HepG2 (cell line): ENCODE measurements at regions not wholly inside any gene's neighbourhood (a gene's known extent, or its start where the extent isn't known, plus 50 kb on each side); places are given as distances from the start of the nearest gene placed in this dataset.

ENCODE experiments used
- EP300 ChIP-seq, 3 experiments: sonication (generic) in 1 of 3; formaldehyde crosslinking in 1 of 3; IDR thresholded peaks; 2 replicates each; pipeline versions ENCODE4 v1.5.1 to v1.6.1; 2011 to 2020; ENCODE audit warnings: low read depth in 2 of 3, low read length in 2 of 3, borderline replicate concordance in 1 of 3, improper control_type of control experiment in 1 of 3, mild to moderate bottlenecking in 1 of 3, missing genetic modification reagents in 1 of 3, moderate library complexity in 1 of 3
- GATAD2A ChIP-seq: IDR thresholded peaks from 2 replicates; pipeline ENCODE4 v1.6.1; 2016
- HNF1B ChIP-seq: sonication (generic); formaldehyde crosslinking; IDR thresholded peaks from 2 replicates; pipeline ENCODE4 v1.5.1; 2020; ENCODE audit warnings: mild to moderate bottlenecking, moderate library complexity, missing genetic modification reagents
- MED1 ChIP-seq: sonication (generic); formaldehyde crosslinking; IDR thresholded peaks from 2 replicates; pipeline ENCODE4 v1.4.0; 2020; ENCODE audit warnings: missing genetic modification reagents
- RNF219 ChIP-seq: sonication (generic); formaldehyde crosslinking; IDR thresholded peaks from 2 replicates; pipeline ENCODE4 v1.5.0; 2020; ENCODE audit warnings: mild to moderate bottlenecking, missing genetic modification reagents
- SALL1 ChIP-seq: sonication (generic); formaldehyde crosslinking; IDR thresholded peaks from 2 replicates; pipeline ENCODE4 v1.8.0; 2022; ENCODE audit warnings: mild to moderate bottlenecking, missing genetic modification reagents
- SMAD3 ChIP-seq: sonication (generic); formaldehyde crosslinking; IDR thresholded peaks from 2 replicates; pipeline ENCODE4 v1.4.0; 2020; ENCODE audit warnings: missing genetic modification reagents
- ZBTB3 ChIP-seq: sonication (generic); formaldehyde crosslinking; IDR thresholded peaks from 2 replicates; pipeline ENCODE4 v1.4.0; 2020; ENCODE audit warnings: low read depth, mild to moderate bottlenecking, moderate library complexity, missing genetic modification reagents, borderline replicate concordance
- ZBTB39 ChIP-seq: sonication (generic); formaldehyde crosslinking; IDR thresholded peaks from 2 replicates; pipeline ENCODE4 v1.5.0; 2020; ENCODE audit warnings: missing genetic modification reagents
- ZBTB40 ChIP-seq, 2 experiments: fragments of 450-650 bp in 1 of 2; sonication (generic) in 1 of 2; formaldehyde crosslinking in 1 of 2; IDR thresholded peaks; 2 replicates each; pipeline versions ENCODE4 v1.6.1 to v1.8.0; 2016 to 2022; ENCODE audit warnings: antibody characterized with exemption in 1 of 2, mild to moderate bottlenecking in 1 of 2, missing genetic modification reagents in 1 of 2
- ZNF20 ChIP-seq: sonication (generic); formaldehyde crosslinking; IDR thresholded peaks from 2 replicates; pipeline ENCODE4 v1.4.0; 2020; ENCODE audit warnings: mild to moderate bottlenecking, moderate library complexity, missing genetic modification reagents
- ZNF205 ChIP-seq: IDR thresholded peaks from 2 replicates; pipeline ENCODE4 v1.6.1; 2018; ENCODE audit warnings: missing biosample characterization, missing genetic modification reagents
- ZNF496 ChIP-seq: sonication (generic); formaldehyde crosslinking; IDR thresholded peaks from 2 replicates; pipeline ENCODE4 v1.8.1; 2023; ENCODE audit warnings: mild to moderate bottlenecking, moderate library complexity, missing genetic modification reagents; ENCODE audit not compliant: insufficient replicate concordance

- TF ChIP-seq ZBTB40 (IDR thresholded peaks at IDR 0.05), result no peak
- no peak for TF ChIP-seq ZBTB40 (CRISPR knock-in tag; IDR thresholded peaks at IDR 0.05)
- TF ChIP-seq ZBTB3 (CRISPR knock-in tag), result peak; percentile 28; the same call in 1 of the 2 replicates
- TF ChIP-seq ZNF496 (CRISPR knock-in tag), result no peak
- TF ChIP-seq EP300 (IDR thresholded peaks at IDR 0.05; ENCODE audit: low read depth in 2 of 2, low read length in 2 of 2), result peak in 1 of 2 experiments; percentile 27; a peak in 1 of 4 replicates
- TF ChIP-seq EP300 (CRISPR knock-in tag; IDR thresholded peaks at IDR 0.05; ENCODE audit: borderline replicate concordance), result 0 out of 2 replicates have a peak, but pooled peaks have one; percentile 21
- no peak for TF ChIP-seq ZBTB39 (CRISPR knock-in tag)
- TF ChIP-seq SALL1 (CRISPR knock-in tag), result peak; percentile 13; the same call in 1 of the 2 replicates
- no peak for TF ChIP-seq RNF219 (CRISPR knock-in tag)
- TF ChIP-seq ZNF205 (CRISPR knock-in tag), result no peak
- TF ChIP-seq HNF1B (CRISPR knock-in tag), result no peak
- TF ChIP-seq SMAD3 (CRISPR knock-in tag), result peak; percentile 14; the same call in 1 of the 2 replicates
- TF ChIP-seq ZNF20 (CRISPR knock-in tag), result no peak
- peak; percentile 40; the same call in 1 of the 2 replicates for TF ChIP-seq GATAD2A (CRISPR knock-in tag)
- peak; percentile 23; the same call in 1 of the 2 replicates for TF ChIP-seq MED1
These were observed 54.2 kb upstream of the ACSL3 start (continued) for GRCh38 chr2:222806526-222807137.
